ENCODE measurements at regions not wholly inside any gene's neighbourhood (a gene's known extent, or its start where the extent isn't known, plus 50 kb on each side); places are given as distances from the start of the nearest gene placed in this dataset.

- POLR2A ChIA-PET, result no interaction called here
- no peak for DNase-seq
- Histone ChIP-seq H2AFZ (ENCODE audit: low read depth) (no peak overlapping the region), H3K79me2 (ENCODE audit: insufficient read depth) (no peaks in the 10 kb centered on the region), H4K20me1 (ENCODE audit: insufficient read depth) (no peaks in the 10 kb centered on the region), H3K27me3 (ENCODE audit: insufficient read depth) (no peaks in the 10 kb centered on the region), H3F3A (replicated peaks; ENCODE audit: insufficient read depth) (no peaks in the 10 kb centered on the region), H3K27ac (ENCODE audit: low read depth in 2 of 2, low read length in 1 of 2) (no peak overlapping the region), H3K4me3 (ENCODE audit: low read depth in 2 of 2, low read length in 1 of 2) (no peak overlapping the region), H3K4me2 (no peak overlapping the region), H3K4me1 (ENCODE audit: control insufficient read depth in 1 of 2, insufficient read depth in 2 of 2, low read depth in 1 of 2, low read length in 1 of 2) (no peaks in the 10 kb centered on the region), H3K36me3 (replicated peaks in 1 of 2; ENCODE audit: control insufficient read depth in 1 of 2, insufficient read depth in 2 of 2, low read length in 1 of 2) (no peaks in the 10 kb centered on the region), H3K9me2 (no peaks in the 10 kb centered on the region), H3K9me3 (no peaks in the 10 kb centered on the region), H3K9ac (no peak overlapping the region)
- CTCF ChIA-PET, result no interaction called here
- WGBS (ENCODE audit: low lambda C conversion rate), result 2% methylated on average over 3 of the region's 3 CpGs
- TF ChIP-seq FOXM1 (IDR thresholded peaks at IDR 0.05; ENCODE audit: low read depth) (no peak), FOXJ3 (CRISPR knock-in tag; IDR thresholded peaks at IDR 0.05) (no peak), GATA2 (CRISPR knock-in tag; IDR thresholded peaks at IDR 0.05) (no peak), NFIC (IDR thresholded peaks at IDR 0.05; ENCODE audit: borderline replicate concordance) (no peak), SIN3A (IDR thresholded peaks at IDR 0.05; ENCODE audit: borderline replicate concordance, low read depth, low read length) (no peak), MAX (IDR thresholded peaks at IDR 0.05; ENCODE audit: low read depth) (no peak), FOSL2 (IDR thresholded peaks at IDR 0.05; ENCODE audit: borderline replicate concordance, low read depth) (no peak), CHD2 (IDR thresholded peaks at IDR 0.05; ENCODE audit: low read length, partially characterized antibody) (no peak), RAD21 (IDR thresholded peaks at IDR 0.05; ENCODE audit: low read length) (no peak), RFX5 (IDR thresholded peaks at IDR 0.05; ENCODE audit: low read length) (no peak)
Measured at GRCh38 chr15:93173369-93173768, 84.4 kb upstream of the RGMA start.

- no peak for DNase-seq
- H3K4me2 ChIP-seq, result no peak overlapping the region
- H3F3A ChIP-seq (replicated peaks; ENCODE audit: insufficient read depth), result no peaks in the 10 kb centered on the region
- H3K27me3 ChIP-seq (ENCODE audit: insufficient read depth), result no peaks in the 10 kb centered on the region
- no peak overlapping the region for H3K27ac ChIP-seq (ENCODE audit: low read depth in 2 of 2, low read length in 1 of 2)
- WGBS (ENCODE audit: low lambda C conversion rate), result 27% methylated on average over 3 of the region's 3 CpGs
- no peak overlapping the region for H2AFZ ChIP-seq (ENCODE audit: low read depth)
- no peak overlapping the region for H3K9ac ChIP-seq
- H3K9me3 ChIP-seq, result no peaks in the 10 kb centered on the region
- no peaks in the 10 kb centered on the region for H3K9me2 ChIP-seq
- H4K20me1 ChIP-seq (ENCODE audit: insufficient read depth), result no peaks in the 10 kb centered on the region
- H3K36me3 ChIP-seq (replicated peaks in 1 of 2; ENCODE audit: control insufficient read depth in 1 of 2, insufficient read depth in 2 of 2, low read length in 1 of 2), result no peaks in the 10 kb centered on the region
- TF ChIP-seq RXRA (IDR thresholded peaks at IDR 0.05; ENCODE audit: borderline replicate concordance, low read depth) (no peak), TEAD4 (IDR thresholded peaks at IDR 0.05; ENCODE audit: borderline replicate concordance, insufficient read depth) (no peak), JUND (IDR thresholded peaks at IDR 0.05) (no peak), YY1 (IDR thresholded peaks at IDR 0.05; ENCODE audit: low read depth) (no peak), USF2 (IDR thresholded peaks at IDR 0.05; ENCODE audit: borderline replicate concordance, low read depth, low read length) (no peak), USF1 (IDR thresholded peaks at IDR 0.05; ENCODE audit: borderline replicate concordance, low read depth) (no peak), ZBTB33 (IDR thresholded peaks at IDR 0.05; ENCODE audit: borderline replicate concordance, low read depth) (no peak), GABPA (IDR thresholded peaks at IDR 0.05; ENCODE audit: low read depth) (no peak), EP300 (IDR thresholded peaks at IDR 0.05; ENCODE audit: borderline replicate concordance in 1 of 2, low read depth in 1 of 2, low read length in 1 of 2) (no peak), ELF1 (IDR thresholded peaks at IDR 0.05) (no peak), TCF12 (IDR thresholded peaks at IDR 0.05) (no peak), FOXJ3 (CRISPR knock-in tag; IDR thresholded peaks at IDR 0.05) (no peak), RAD21 (IDR thresholded peaks at IDR 0.05; ENCODE audit: low read length) (no peak), CHD2 (IDR thresholded peaks at IDR 0.05; ENCODE audit: low read length, partially characterized antibody) (no peak), REST (IDR thresholded peaks at IDR 0.05; ENCODE audit: low read depth, low read length) (no peak), FOXM1 (IDR thresholded peaks at IDR 0.05; ENCODE audit: low read depth) (no peak), TAF1 (IDR thresholded peaks at IDR 0.05; ENCODE audit: borderline replicate concordance, low read depth, low read length) (no peak)
- POLR2A ChIA-PET, result no interaction called here
- CTCF ChIA-PET, result interaction anchor here (2.0 kb wide), 1 partner anchor 949 kb away, joined by 6 read pairs; no protein-coding TSS in a partner anchor
- no peak overlapping the region for H3K4me3 ChIP-seq (ENCODE audit: low read depth in 2 of 2, low read length in 1 of 2)
- H3K4me1 ChIP-seq (ENCODE audit: control insufficient read depth in 1 of 2, insufficient read depth in 2 of 2, low read depth in 1 of 2, low read length in 1 of 2), result no peaks in the 10 kb centered on the region
- H3K79me2 ChIP-seq (ENCODE audit: insufficient read depth), result no peaks in the 10 kb centered on the region
Measured at GRCh38 chr15:93171476-93171875, 82.5 kb upstream of the RGMA start.

All from SK-N-SH (cell line).